ENCODE measurements at regions not wholly inside any gene's neighbourhood (a gene's known extent, or its start where the extent isn't known, plus 50 kb on each side); places are given as distances from the start of the nearest gene placed in this dataset.
"Not testable (repeated sequence)": the region's sequence is repeated elsewhere in the genome, so short reads cannot be mapped to it uniquely, and the experiment has no call there.

DNA sequence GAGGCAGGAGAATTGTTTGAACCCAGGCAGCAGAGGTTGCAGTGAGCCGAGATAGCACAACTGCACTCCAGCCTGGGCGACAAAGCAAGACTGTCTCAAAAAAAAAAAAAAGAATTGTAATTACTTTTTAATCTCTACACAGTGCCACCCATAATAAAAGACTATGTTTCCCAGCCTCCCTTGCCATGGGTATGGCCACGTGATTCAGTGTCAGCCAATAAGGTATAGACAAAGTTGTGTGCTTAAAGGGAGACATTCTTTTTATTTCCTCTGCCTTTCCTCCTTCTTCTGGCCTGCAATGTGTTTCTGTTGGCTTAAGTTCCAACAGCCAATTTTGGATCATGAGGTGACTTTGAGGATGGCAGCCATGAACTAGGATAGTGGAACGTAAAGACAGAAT is 406.9 kb downstream of the LNPK start:
- TF ChIP-seq CTCF (IDR thresholded peaks at IDR 0.05; ENCODE audit: insufficient read depth, low read length, poor library complexity, severe bottlenecking) = no peak
- Histone ChIP-seq H3K36me3 (ENCODE audit: control insufficient read depth, insufficient read depth, low read length) (no peaks in the 10 kb centered on the region), H3K4me3 (ENCODE audit: low read depth, low read length) (no peak overlapping the region), H3K27me3 (ENCODE audit: control insufficient read depth, insufficient read depth, low read length) (no peaks in the 10 kb centered on the region)
- no peak for DNase-seq (ENCODE audit: low read depth)

- H3K27me3 ChIP-seq (ENCODE audit: control insufficient read depth, insufficient read depth, low read length); H3K4me3 ChIP-seq (ENCODE audit: low read depth, low read length); DNase-seq (ENCODE audit: low read depth); H3K36me3 ChIP-seq (ENCODE audit: control insufficient read depth, insufficient read depth, low read length): not testable (repeated sequence)
Measured at GRCh38 chr2:175593686-175594525, 408.2 kb downstream of the LNPK start.

DNA sequence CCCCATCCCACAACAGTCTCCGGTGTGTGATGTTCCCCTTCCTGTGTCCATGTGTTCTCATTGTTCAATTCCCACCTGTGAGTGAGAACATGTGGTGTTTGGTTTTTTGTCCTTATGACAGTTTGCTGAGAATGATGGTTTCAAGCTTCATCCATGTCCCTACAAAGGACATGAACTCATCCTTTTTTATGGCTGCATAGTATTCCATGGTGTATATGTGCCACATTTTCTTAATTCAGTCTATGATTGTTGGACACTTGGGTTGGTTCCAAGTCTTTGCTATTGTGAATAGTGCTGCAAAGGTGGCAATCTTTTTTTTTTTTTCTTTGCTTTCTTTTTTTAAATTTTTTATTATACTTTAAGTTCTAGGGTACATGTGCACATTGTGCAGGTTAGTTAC is 406.7 kb upstream of the ATP5MC3 start:
- H3K27me3 ChIP-seq (ENCODE audit: control insufficient read depth, insufficient read depth, low read length); H3K4me3 ChIP-seq (ENCODE audit: low read depth, low read length); DNase-seq (ENCODE audit: low read depth); H3K36me3 ChIP-seq (ENCODE audit: control insufficient read depth, insufficient read depth, low read length): not testable (repeated sequence)

DNA sequence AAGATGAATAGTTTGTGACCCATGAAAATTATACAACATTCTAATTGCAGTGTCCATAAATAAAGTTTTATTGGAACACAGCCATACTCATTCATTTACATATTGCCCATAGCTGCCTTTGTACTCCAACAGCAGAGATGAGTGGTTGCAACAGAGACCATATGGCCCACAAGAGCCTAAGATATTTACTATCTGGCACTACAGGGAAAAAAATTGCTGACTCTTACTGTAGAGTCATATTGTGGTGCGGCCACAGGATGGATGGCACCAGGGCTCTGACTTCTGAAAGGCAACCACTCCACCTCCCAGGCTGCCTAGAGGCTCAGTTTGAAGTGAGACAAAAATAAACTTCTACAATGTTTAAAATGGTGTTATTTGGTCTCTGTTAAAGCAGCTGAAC is 404.0 kb upstream of the ATP5MC3 start:
- DNase-seq (ENCODE audit: low read depth) = no peak
- TF ChIP-seq CTCF (IDR thresholded peaks at IDR 0.05; ENCODE audit: insufficient read depth, low read length, poor library complexity, severe bottlenecking) = no peak
- Histone ChIP-seq H3K36me3 (ENCODE audit: control insufficient read depth, insufficient read depth, low read length) (no peaks in the 10 kb centered on the region), H3K27me3 (ENCODE audit: control insufficient read depth, insufficient read depth, low read length) (no peaks in the 10 kb centered on the region), H3K4me3 (ENCODE audit: low read depth, low read length) (no peak overlapping the region)

GRCh38 chr2:175580652-175581051 is 399.1 kb upstream of the ATP5MC3 start:
- Histone ChIP-seq H3K27me3 (ENCODE audit: control insufficient read depth, insufficient read depth, low read length) (peaks cover 2% of the 10 kb centered on the region), H3K4me3 (ENCODE audit: low read depth, low read length) (no peak overlapping the region), H3K36me3 (ENCODE audit: control insufficient read depth, insufficient read depth, low read length) (no peaks in the 10 kb centered on the region)
- no peak for DNase-seq (ENCODE audit: low read depth)
- no peak for TF ChIP-seq CTCF (IDR thresholded peaks at IDR 0.05; ENCODE audit: insufficient read depth, low read length, poor library complexity, severe bottlenecking)

DNA sequence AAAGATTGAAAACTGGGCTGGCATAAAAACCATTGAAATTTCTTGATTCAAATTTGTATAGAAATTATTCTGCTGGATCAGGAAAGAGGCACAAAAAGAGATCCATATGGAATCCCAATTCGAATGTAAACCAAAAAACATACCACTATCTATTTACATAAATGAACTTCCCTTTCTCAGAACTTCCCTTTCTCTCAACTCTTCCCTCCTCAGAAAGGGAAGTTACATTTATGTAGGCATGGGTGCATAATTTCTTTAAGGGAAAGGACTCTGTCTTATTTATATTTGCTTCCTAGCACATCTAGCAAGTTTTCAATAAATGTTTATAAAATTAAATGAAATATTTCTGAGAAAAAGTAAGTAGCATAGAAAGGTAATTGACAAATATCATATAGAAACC is 398.1 kb upstream of the ATP5MC3 start:
- Histone ChIP-seq H3K27me3 (ENCODE audit: control insufficient read depth, insufficient read depth, low read length) (peaks cover 2% of the 10 kb centered on the region), H3K4me3 (ENCODE audit: low read depth, low read length) (no peak overlapping the region), H3K36me3 (ENCODE audit: control insufficient read depth, insufficient read depth, low read length) (no peaks in the 10 kb centered on the region)
- no peak for DNase-seq (ENCODE audit: low read depth)
- no peak for TF ChIP-seq CTCF (IDR thresholded peaks at IDR 0.05; ENCODE audit: insufficient read depth, low read length, poor library complexity, severe bottlenecking)

- TF ChIP-seq CTCF (IDR thresholded peaks at IDR 0.05; ENCODE audit: insufficient read depth, low read length, poor library complexity, severe bottlenecking) = no peak
- no peaks in the 10 kb centered on the region for H3K36me3 ChIP-seq (ENCODE audit: control insufficient read depth, insufficient read depth, low read length)
- no peak overlapping the region for H3K4me3 ChIP-seq (ENCODE audit: low read depth, low read length)
- peaks cover 2% of the 10 kb centered on the region for H3K27me3 ChIP-seq (ENCODE audit: control insufficient read depth, insufficient read depth, low read length)
- no peak for DNase-seq (ENCODE audit: low read depth)
Measured at GRCh38 chr2:175577368-175577970, 396.0 kb upstream of the ATP5MC3 start.
